GM12878 (cell line): ENCODE measurements at regions not wholly inside any gene's neighbourhood (a gene's known extent, or its start where the extent isn't known, plus 50 kb on each side); places are given as distances from the start of the nearest gene placed in this dataset.

Experiments
- ATAC-seq: fragments of 200-7000 bp; cut with Tn5 transposase; 3 replicates; pipeline ENCODE4 v1.9.1; 2020; ENCODE audit warnings: mild to moderate bottlenecking, moderate library complexity
- BruUV-seq: library from RNA; stranded (reverse); fragments of 400-500 nt; replicated peaks from 2 replicates; lab custom pipeline; 2021; lab: Mats Ljungman, UMichigan
- CTCF ChIA-PET: fragments of 300-600 bp; sonication (Branson Sonifier 250); formaldehyde crosslinking; extraction: SDS; loops from one replicate; lab custom pipeline; 2021; ENCODE audit warnings: inconsistent platforms; lab: Yijun Ruan, JAX
- POLR2A ChIA-PET: fragments of 350-600 bp; formaldehyde crosslinking; extraction: SDS; loops from one replicate; lab custom pipeline; 2021; ENCODE audit warnings: inconsistent platforms; lab: Charles Lee
- RAD21 ChIA-PET: fragments of 300-600 bp; sonication (Branson Sonifier 250); formaldehyde crosslinking; loops from one replicate; lab custom pipeline; 2023; ENCODE audit warnings: antibody characterized with exemption; ENCODE audit not compliant: unreplicated experiment; lab: Charles Lee
- SMC1A ChIA-PET: fragments of 300-600 bp; sonication (Branson Sonifier 250); formaldehyde crosslinking; loops from one replicate; lab custom pipeline; 2023; ENCODE audit not compliant: unreplicated experiment, uncharacterized antibody; lab: Charles Lee
- DNase-seq: peaks from one replicate; pipeline ENCODE4 v3.0.0-alpha.2; 2011; ENCODE audit warnings: low read depth, low spot score
- FAIRE-seq: peaks from 3 replicates; lab custom pipeline; 2011; peaks lifted over from hg19 to GRCh38; lab: Jason Lieb, UNC
- H2AFZ ChIP-seq: 2 replicates; pipeline ENCODE4 v1.6.0; 2011; ENCODE audit warnings: low read depth, low read length, control low read depth; ENCODE audit not compliant: control insufficient read depth
- H3K27ac ChIP-seq: 2 replicates; pipeline ENCODE4 v1.5.1; 2011; ENCODE audit warnings: control low read depth; ENCODE audit not compliant: control insufficient read depth, insufficient read depth
- H3K27me3 ChIP-seq, 2 experiments: replicated peaks in 1 of 2; 2 replicates each; pipeline versions ENCODE4 v1.6.0 to v1.6.1; 2011; ENCODE audit warnings: low read length in 1 of 2; ENCODE audit not compliant: control insufficient read depth in 2 of 2, insufficient read depth in 2 of 2
- H3K36me3 ChIP-seq, 2 experiments: 2 replicates each; pipeline ENCODE4 v1.5.1; 2011; ENCODE audit warnings: low read length in 1 of 2; ENCODE audit not compliant: control insufficient read depth in 2 of 2, insufficient read depth in 2 of 2
- H3K4me1 ChIP-seq: 2 replicates; pipeline ENCODE4 v1.6.1; 2011; ENCODE audit warnings: mild to moderate bottlenecking, low read length, moderate library complexity, mixed read lengths; ENCODE audit not compliant: control insufficient read depth, insufficient read depth
- H3K4me2 ChIP-seq: 2 replicates; pipeline ENCODE4 v1.6.0; 2011; ENCODE audit warnings: control low read depth; ENCODE audit not compliant: control insufficient read depth, insufficient read depth
- H3K4me3 ChIP-seq: fragments of 200-600 bp; sonication (generic); 2 replicates; pipeline ENCODE4 v1.5.1; 2016
- H3K79me2 ChIP-seq: 2 replicates; pipeline ENCODE4 v1.6.0; 2011; ENCODE audit warnings: low read length; ENCODE audit not compliant: control insufficient read depth, insufficient read depth
- H3K9ac ChIP-seq: 2 replicates; pipeline ENCODE4 v1.8.0; 2011; ENCODE audit warnings: low read length, control low read depth, mixed read lengths; ENCODE audit not compliant: control insufficient read depth, insufficient read depth
- H3K9me3 ChIP-seq: replicated peaks from 3 replicates; pipeline ENCODE4 v1.5.1; 2011; ENCODE audit warnings: mild to moderate bottlenecking, low read length; ENCODE audit not compliant: control insufficient read depth, insufficient read depth
- H4K20me1 ChIP-seq: 2 replicates; pipeline ENCODE4 v1.6.0; 2011; ENCODE audit not compliant: control insufficient read depth, insufficient read depth
- EED ChIP-seq: sonication (generic); IDR thresholded peaks from 2 replicates; pipeline ENCODE4 v1.6.1; 2016; ENCODE audit warnings: antibody characterized with exemption, low read depth
- FOXM1 ChIP-seq: IDR thresholded peaks from 2 replicates; pipeline ENCODE4 v1.6.1; 2012; ENCODE audit warnings: low read depth, mild to moderate bottlenecking, inconsistent platforms, low read length, moderate library complexity
- KAT2A ChIP-seq: conservative IDR thresholded peaks from 2 replicates; pipeline ENCODE4 v1.6.1; 2011; ENCODE audit warnings: low read depth, low read length; ENCODE audit not compliant: control insufficient read depth
- KDM1A ChIP-seq: fragments of 200-600 bp; sonication (generic); IDR thresholded peaks from 2 replicates; pipeline ENCODE4 v1.6.1; 2016; ENCODE audit warnings: borderline replicate concordance
- NBN ChIP-seq: fragments of 450-650 bp; IDR thresholded peaks from 2 replicates; pipeline ENCODE4 v1.6.1; 2016
- NFYA ChIP-seq: IDR thresholded peaks from 2 replicates; pipeline ENCODE4 v1.6.1; 2011; ENCODE audit warnings: low read depth, mild to moderate bottlenecking, low read length, improper control_type of control experiment, borderline replicate concordance
- NRF1 ChIP-seq: conservative IDR thresholded peaks from 2 replicates; pipeline ENCODE4 v1.6.1; 2011; ENCODE audit warnings: mild to moderate bottlenecking, low read depth, low read length, improper control_type of control experiment
- RAD21 ChIP-seq: IDR thresholded peaks from 2 replicates; pipeline ENCODE4 v1.6.1; 2011; ENCODE audit warnings: mild to moderate bottlenecking, low read depth, low read length, moderate library complexity; ENCODE audit not compliant: insufficient read depth
- SREBF1 ChIP-seq: IDR thresholded peaks from 2 replicates; pipeline ENCODE4 v1.6.1; 2012; ENCODE audit warnings: mild to moderate bottlenecking, low read length
- TARDBP ChIP-seq: IDR thresholded peaks from 2 replicates; pipeline ENCODE4 v1.6.1; 2016; ENCODE audit warnings: borderline replicate concordance
- ZBED1 ChIP-seq: IDR thresholded peaks from 2 replicates; pipeline ENCODE4 v1.6.1; 2016; ENCODE audit warnings: borderline replicate concordance
- WGBS: methylation state at CpG from one replicate; pipeline ENCODE4 v1.1.6; 2016; ENCODE audit warnings: low lambda C conversion rate; ENCODE audit not compliant: insufficient replicate concordance, insufficient coverage; ENCODE audit errors: missing lambda C conversion rate; 5-methylcytosine and 5-hydroxymethylcytosine counted together
- in situ Hi-C: fragments of 300-500 bp; cut with MboI; formaldehyde crosslinking; loops from 9 replicates; pipeline ENCODE4 v1.14.3; 2018; ENCODE audit warnings: mixed read lengths
- intact Hi-C: fragments of 100-400 bp; cut with micrococcal nuclease; formaldehyde crosslinking; loops from one replicate; pipeline ENCODE4 v1.14.2; 2022; ENCODE audit not compliant: unreplicated experiment
- TF ChIP-seq, protein P1 (sequence below): fragments of 450-650 bp; IDR thresholded peaks from 2 replicates; pipeline ENCODE4 v1.6.1; 2017; ENCODE audit warnings: mild to moderate bottlenecking, moderate library complexity
- TF ChIP-seq, protein P2 (sequence below): fragments of 450-650 bp; IDR thresholded peaks from 2 replicates; pipeline ENCODE4 v1.6.1; 2017; ENCODE audit warnings: low read depth, mild to moderate bottlenecking, moderate library complexity

DNA sequence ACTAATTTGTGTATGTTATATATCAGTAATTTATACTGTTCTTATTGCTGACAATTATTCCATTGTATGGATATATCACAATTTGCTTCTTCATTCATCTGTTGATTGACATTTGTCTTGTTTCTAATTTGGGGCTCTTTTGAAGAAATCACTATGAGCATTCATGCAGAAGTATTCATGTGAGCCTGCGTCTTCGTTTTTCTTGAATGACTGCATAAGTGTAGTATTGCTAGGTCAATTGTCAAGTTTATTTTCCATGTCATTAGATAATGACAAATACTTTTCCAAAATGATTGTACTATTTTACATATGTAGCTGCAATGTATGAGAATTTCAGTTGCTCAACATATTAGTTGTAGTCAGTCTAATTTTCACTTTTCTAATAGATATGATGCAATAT is 1796.9 kb downstream of the SLITRK5 start:
- no peaks in the 10 kb centered on the region for H3K79me2 ChIP-seq
- in situ Hi-C loops (no loop called here), intact Hi-C loops (no loop called here)
- H3K4me1 ChIP-seq = no peaks in the 10 kb centered on the region
- H3K27me3 ChIP-seq = no peaks in the 10 kb centered on the region
- no peak overlapping the region for H2AFZ ChIP-seq
- H3K4me2 ChIP-seq = no peak overlapping the region
- 26% methylated on average over 2 of the region's 2 CpGs for WGBS
- no peaks in the 10 kb centered on the region for H3K36me3 ChIP-seq
- ChIA-PET RAD21 (no interaction called here), CTCF (interaction anchor here (1.0 kb wide), 1 partner anchor 9 kb away, joined by 3 read pairs; no protein-coding TSS in a partner anchor), POLR2A (no interaction called here), SMC1A (interaction anchor here (0.6 kb wide), 1 partner anchor 622 kb away, joined by 3 read pairs; no protein-coding TSS in a partner anchor)
- H3K4me3 ChIP-seq = no peak overlapping the region
- DNase-seq (no peak), FAIRE-seq (no peak), ATAC-seq (no peak)
- H3K27ac ChIP-seq = no peak overlapping the region
- BruUV-seq = no TSS peak
- no peak overlapping the region for H3K9ac ChIP-seq
- no peaks in the 10 kb centered on the region for H3K9me3 ChIP-seq
- no peaks in the 10 kb centered on the region for H4K20me1 ChIP-seq
- TF ChIP-seq FOXM1 (no peak), TARDBP (no peak), NFYA (no peak), EED (no peak), ZBED1 (no peak), NRF1 (no peak), KDM1A (no peak), KAT2A (no peak), SREBF1 (no peak), NBN (no peak), RAD21 (no peak)
- TF ChIP-seq, protein P1, sequence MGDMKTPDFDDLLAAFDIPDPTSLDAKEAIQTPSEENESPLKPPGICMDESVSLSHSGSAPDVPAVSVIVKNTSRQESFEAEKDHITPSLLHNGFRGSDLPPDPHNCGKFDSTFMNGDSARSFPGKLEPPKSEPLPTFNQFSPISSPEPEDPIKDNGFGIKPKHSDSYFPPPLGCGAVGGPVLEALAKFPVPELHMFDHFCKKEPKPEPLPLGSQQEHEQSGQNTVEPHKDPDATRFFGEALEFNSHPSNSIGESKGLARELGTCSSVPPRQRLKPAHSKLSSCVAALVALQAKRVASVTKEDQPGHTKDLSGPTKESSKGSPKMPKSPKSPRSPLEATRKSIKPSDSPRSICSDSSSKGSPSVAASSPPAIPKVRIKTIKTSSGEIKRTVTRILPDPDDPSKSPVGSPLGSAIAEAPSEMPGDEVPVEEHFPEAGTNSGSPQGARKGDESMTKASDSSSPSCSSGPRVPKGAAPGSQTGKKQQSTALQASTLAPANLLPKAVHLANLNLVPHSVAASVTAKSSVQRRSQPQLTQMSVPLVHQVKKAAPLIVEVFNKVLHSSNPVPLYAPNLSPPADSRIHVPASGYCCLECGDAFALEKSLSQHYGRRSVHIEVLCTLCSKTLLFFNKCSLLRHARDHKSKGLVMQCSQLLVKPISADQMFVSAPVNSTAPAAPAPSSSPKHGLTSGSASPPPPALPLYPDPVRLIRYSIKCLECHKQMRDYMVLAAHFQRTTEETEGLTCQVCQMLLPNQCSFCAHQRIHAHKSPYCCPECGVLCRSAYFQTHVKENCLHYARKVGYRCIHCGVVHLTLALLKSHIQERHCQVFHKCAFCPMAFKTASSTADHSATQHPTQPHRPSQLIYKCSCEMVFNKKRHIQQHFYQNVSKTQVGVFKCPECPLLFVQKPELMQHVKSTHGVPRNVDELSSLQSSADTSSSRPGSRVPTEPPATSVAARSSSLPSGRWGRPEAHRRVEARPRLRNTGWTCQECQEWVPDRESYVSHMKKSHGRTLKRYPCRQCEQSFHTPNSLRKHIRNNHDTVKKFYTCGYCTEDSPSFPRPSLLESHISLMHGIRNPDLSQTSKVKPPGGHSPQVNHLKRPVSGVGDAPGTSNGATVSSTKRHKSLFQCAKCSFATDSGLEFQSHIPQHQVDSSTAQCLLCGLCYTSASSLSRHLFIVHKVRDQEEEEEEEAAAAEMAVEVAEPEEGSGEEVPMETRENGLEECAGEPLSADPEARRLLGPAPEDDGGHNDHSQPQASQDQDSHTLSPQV = no peak
- TF ChIP-seq, protein P2, sequence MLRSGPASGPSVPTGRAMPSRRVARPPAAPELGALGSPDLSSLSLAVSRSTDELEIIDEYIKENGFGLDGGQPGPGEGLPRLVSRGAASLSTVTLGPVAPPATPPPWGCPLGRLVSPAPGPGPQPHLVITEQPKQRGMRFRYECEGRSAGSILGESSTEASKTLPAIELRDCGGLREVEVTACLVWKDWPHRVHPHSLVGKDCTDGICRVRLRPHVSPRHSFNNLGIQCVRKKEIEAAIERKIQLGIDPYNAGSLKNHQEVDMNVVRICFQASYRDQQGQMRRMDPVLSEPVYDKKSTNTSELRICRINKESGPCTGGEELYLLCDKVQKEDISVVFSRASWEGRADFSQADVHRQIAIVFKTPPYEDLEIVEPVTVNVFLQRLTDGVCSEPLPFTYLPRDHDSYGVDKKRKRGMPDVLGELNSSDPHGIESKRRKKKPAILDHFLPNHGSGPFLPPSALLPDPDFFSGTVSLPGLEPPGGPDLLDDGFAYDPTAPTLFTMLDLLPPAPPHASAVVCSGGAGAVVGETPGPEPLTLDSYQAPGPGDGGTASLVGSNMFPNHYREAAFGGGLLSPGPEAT = no peak
